Tibial nerve (tissue), 4 donors: ENCODE measurements at regions not wholly inside any gene's neighbourhood (a gene's known extent, or its start where the extent isn't known, plus 50 kb on each side); places are given as distances from the start of the nearest gene placed in this dataset.

Experiments used
- DNase-seq, 2 donors: peaks; one replicate each; pipeline ENCODE4 v3.0.0-alpha.2; 2019; ENCODE audit warnings: low spot score in 2 of 2
- H3K27ac ChIP-seq, 4 donors: fragments of 200-600 bp; sonication (generic) in 3 of 4; one replicate each; pipeline ENCODE4 v1.5.1; 2017 to 2019; ENCODE audit warnings: mild to moderate bottlenecking in 1 of 4
- H3K27me3 ChIP-seq, 2 donors: fragments of 200-600 bp; sonication (generic) in 1 of 2; one replicate each; pipeline versions ENCODE4 v1.5.1 to v1.6.0; 2017 to 2019
- H3K36me3 ChIP-seq, 3 donors: fragments of 200-600 bp; sonication (generic); one replicate each; pipeline ENCODE4 v1.5.1; 2018 to 2019
- H3K4me1 ChIP-seq, 4 donors: fragments of 200-600 bp; sonication (generic) in 3 of 4; one replicate each; pipeline ENCODE4 v1.5.1; 2017 to 2019
- H3K4me3 ChIP-seq, 4 donors: fragments of 200-600 bp; sonication (generic) in 3 of 4; one replicate each; pipeline ENCODE4 v1.5.1; 2017 to 2019; ENCODE audit warnings: mild to moderate bottlenecking in 1 of 4, moderate library complexity in 1 of 4
- H3K9me3 ChIP-seq, 4 donors: fragments of 200-600 bp; sonication (generic) in 3 of 4; one replicate each; pipeline ENCODE4 v1.5.1; 2017 to 2019
- EP300 ChIP-seq, 2 donors: sonication (generic); formaldehyde crosslinking; IDR thresholded peaks; one replicate each; pipeline ENCODE4 v1.6.1; 2017; ENCODE audit warnings: antibody characterized with exemption in 2 of 2, mild to moderate bottlenecking in 1 of 2
- POLR2A ChIP-seq, 2 donors: fragments of 450-650 bp; IDR thresholded peaks; one replicate each; pipeline ENCODE4 v1.6.1; 2017; ENCODE audit warnings: antibody characterized with exemption in 2 of 2, mild to moderate bottlenecking in 2 of 2, moderate library complexity in 2 of 2
- WGBS, 2 donors: methylation state at CpG; one replicate each; pipeline ENCODE4 v1.1.5; 2018; 5-methylcytosine and 5-hydroxymethylcytosine counted together
- TF ChIP-seq, protein P1 (sequence below), 5 experiments: fragments of 200-600 bp in 3 of 5; fragments of 450-650 bp in 2 of 5; sonication (generic) in 3 of 5; IDR thresholded peaks; one replicate each; pipeline ENCODE4 v1.5.1; 2016 to 2019; ENCODE audit warnings: antibody characterized with exemption in 5 of 5, mild to moderate bottlenecking in 3 of 5, moderate library complexity in 2 of 5

DNA sequence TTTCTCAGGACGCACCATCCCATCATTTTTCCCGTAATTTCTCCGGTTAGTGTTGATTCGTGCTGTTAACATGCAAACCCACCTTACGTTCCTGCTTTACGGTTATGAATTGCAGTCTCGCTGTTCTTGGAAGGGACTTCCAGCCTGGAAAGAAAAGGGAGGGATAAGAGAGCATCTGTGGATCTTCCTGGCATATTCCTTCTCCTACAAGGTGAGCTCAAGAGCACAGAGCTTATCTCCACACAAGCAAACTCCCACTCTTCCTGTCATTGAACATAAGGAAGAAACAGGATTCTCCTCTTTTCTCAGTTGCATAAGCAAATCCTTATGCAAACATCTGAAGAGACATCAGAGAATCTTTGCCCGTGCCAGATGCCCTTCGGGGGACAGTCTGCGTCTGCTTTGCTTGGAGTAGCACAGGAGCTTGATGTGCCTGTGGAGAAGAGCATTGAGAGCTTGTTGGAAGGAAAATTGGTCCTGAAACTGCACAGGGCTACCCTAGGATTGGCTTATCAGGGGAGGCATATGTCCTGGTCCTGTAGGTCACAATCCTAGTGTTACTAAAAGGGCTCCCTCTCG is 127.0 kb downstream of the ASMT start:
- Histone ChIP-seq H3K4me1 (no peaks in the 10 kb centered on the region), H3K9me3 (peaks cover 0 to 18% (median 0%) of the 10 kb centered on the region in 4 donors), H3K27me3 (no peaks in the 10 kb centered on the region), H3K4me3 (no peak overlapping the region), H3K36me3 (no peaks in the 10 kb centered on the region), H3K27ac (no peak overlapping the region)
- TF ChIP-seq POLR2A (IDR thresholded peaks at IDR 0.05) (no peak), EP300 (IDR thresholded peaks at IDR 0.05) (no peak)
- TF ChIP-seq, protein P1, sequence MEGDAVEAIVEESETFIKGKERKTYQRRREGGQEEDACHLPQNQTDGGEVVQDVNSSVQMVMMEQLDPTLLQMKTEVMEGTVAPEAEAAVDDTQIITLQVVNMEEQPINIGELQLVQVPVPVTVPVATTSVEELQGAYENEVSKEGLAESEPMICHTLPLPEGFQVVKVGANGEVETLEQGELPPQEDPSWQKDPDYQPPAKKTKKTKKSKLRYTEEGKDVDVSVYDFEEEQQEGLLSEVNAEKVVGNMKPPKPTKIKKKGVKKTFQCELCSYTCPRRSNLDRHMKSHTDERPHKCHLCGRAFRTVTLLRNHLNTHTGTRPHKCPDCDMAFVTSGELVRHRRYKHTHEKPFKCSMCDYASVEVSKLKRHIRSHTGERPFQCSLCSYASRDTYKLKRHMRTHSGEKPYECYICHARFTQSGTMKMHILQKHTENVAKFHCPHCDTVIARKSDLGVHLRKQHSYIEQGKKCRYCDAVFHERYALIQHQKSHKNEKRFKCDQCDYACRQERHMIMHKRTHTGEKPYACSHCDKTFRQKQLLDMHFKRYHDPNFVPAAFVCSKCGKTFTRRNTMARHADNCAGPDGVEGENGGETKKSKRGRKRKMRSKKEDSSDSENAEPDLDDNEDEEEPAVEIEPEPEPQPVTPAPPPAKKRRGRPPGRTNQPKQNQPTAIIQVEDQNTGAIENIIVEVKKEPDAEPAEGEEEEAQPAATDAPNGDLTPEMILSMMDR (IDR thresholded peaks at IDR 0.05), result no peak
- 70 to 74% methylated on average over 11 of the region's 11 CpGs for WGBS, 2 donors
- no peak for DNase-seq

DNA sequence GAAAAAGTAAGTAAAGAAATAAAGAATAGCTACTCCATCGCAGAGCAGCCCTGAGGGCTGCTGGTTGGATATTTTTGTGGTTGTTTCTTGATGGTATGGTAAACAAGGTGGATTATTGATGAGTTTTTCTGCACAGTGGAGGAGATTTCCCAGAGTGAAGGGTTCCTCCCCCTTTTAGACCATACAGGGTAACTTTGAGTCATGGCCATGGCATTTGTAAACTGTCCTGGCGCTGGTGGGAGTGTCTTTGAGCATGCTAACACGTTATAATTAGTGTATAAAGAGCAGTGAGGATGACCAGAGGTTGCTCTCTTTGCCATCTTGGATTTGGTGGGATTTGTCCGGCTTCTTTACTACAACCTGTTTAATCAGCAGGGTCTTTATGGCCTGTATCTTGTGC is 128.2 kb downstream of the ASMT start:
- Histone ChIP-seq H3K9me3 (peaks cover 0 to 19% (median 0%) of the 10 kb centered on the region in 4 donors), H3K4me3 (no peak overlapping the region), H3K4me1 (no peaks in the 10 kb centered on the region), H3K36me3 (no peaks in the 10 kb centered on the region), H3K27ac (no peak overlapping the region), H3K27me3 (no peaks in the 10 kb centered on the region)
- TF ChIP-seq, protein P1 (IDR thresholded peaks at IDR 0.05), result no peak
- TF ChIP-seq POLR2A (IDR thresholded peaks at IDR 0.05) (no peak), EP300 (IDR thresholded peaks at IDR 0.05) (no peak)
- no peak for DNase-seq
- 67 to 71% methylated on average over 4 of the region's 4 CpGs for WGBS, 2 donors

DNA sequence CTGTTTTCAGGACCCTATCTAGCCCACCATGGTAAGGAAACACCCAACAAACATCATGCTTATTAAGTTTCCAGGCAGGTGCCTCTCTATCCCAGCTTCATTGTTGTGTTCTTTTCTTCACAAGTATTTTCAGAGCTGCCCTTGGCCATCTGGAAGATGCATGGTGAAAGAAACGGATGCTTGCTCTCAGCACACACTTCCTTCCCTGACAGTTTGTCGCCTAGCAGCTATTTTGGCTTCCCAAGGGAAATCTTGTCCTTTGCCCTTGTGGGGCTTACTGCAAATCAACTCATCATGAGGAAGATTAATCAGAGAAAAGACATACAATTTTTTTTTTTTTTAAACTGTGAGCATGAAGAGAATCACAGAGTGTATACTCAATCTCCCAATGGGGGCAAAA is 128.8 kb downstream of the ASMT start:
- H3K4me3 ChIP-seq, result no peak overlapping the region
- WGBS, 2 donors, result 48 to 54% methylated on average over 2 of the region's 2 CpGs
- peaks cover 0 to 24% (median 0%) of the 10 kb centered on the region in 4 donors for H3K9me3 ChIP-seq
- H3K36me3 ChIP-seq, result no peaks in the 10 kb centered on the region
- TF ChIP-seq, protein P1 (IDR thresholded peaks at IDR 0.05), result no peak
- TF ChIP-seq POLR2A (IDR thresholded peaks at IDR 0.05) (no peak), EP300 (IDR thresholded peaks at IDR 0.05) (no peak)
- no peak overlapping the region for H3K27ac ChIP-seq
- no peaks in the 10 kb centered on the region for H3K27me3 ChIP-seq
- DNase-seq, result no peak
- H3K4me1 ChIP-seq, result no peaks in the 10 kb centered on the region

DNA sequence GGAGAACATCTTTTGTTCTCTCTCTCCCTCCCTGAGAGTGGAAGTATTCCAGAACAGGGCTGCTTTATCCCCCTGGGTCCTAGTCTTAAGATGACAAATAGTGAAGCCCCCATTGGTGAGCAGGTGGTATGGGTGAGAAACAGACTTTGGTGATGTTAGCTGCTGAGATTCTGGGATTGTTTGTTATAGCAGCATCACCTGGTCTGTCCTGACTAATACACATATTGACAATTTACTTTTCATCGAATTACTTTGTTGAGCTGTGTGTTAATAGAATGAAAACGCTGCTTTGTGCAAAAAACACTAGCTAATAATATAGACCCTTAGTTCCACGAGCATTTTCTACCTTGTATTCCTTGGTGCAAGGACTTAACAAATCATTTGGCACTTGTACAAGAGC is 133.5 kb downstream of the ASMT start:
- H3K27me3 ChIP-seq, result no peaks in the 10 kb centered on the region

DNA sequence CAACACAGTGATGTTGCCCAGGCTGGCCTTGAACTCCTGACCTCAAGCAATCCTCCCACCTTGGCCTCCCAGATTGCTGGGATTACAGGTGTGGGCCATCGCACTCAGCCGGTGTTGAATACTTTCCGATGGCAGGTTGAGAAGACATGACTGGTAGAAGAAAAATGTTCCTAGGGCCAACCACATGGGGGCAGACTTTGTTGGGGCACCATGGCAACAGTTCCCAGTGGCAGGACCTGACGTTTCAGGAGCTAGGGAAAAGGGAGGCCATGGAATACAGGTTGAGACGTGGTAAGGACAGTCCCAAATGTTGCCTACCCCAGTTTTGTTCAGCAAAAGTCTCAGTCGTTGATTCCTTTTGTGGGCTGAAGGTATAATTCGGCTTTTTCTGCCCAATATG is 134.6 kb downstream of the ASMT start:
- no peaks in the 10 kb centered on the region for H3K36me3 ChIP-seq
- H3K9me3 ChIP-seq, result peaks cover 0 to 46% (median 0%) of the 10 kb centered on the region in 4 donors
- H3K4me3 ChIP-seq, result no peak overlapping the region
- no peaks in the 10 kb centered on the region for H3K4me1 ChIP-seq
- no peaks in the 10 kb centered on the region for H3K27me3 ChIP-seq
- no peak for DNase-seq
- no peak overlapping the region for H3K27ac ChIP-seq
- TF ChIP-seq POLR2A (IDR thresholded peaks at IDR 0.05) (no peak), EP300 (IDR thresholded peaks at IDR 0.05) (no peak)
- TF ChIP-seq, protein P1 (IDR thresholded peaks at IDR 0.05), result no peak
- WGBS, 2 donors, result 79 to 80% methylated on average over 7 of the region's 7 CpGs

More for the DNA sequence above, 133.5 kb downstream of the ASMT start:
- WGBS, 2 donors, result 60 to 77% methylated on average over 3 of the region's 3 CpGs
- H3K27ac ChIP-seq, result no peak overlapping the region
- DNase-seq, result no peak
- H3K4me1 ChIP-seq, result no peaks in the 10 kb centered on the region
- H3K4me3 ChIP-seq, result no peak overlapping the region
- H3K36me3 ChIP-seq, result no peaks in the 10 kb centered on the region
- TF ChIP-seq POLR2A (IDR thresholded peaks at IDR 0.05) (no peak), EP300 (IDR thresholded peaks at IDR 0.05) (no peak)
- TF ChIP-seq, protein P1 (IDR thresholded peaks at IDR 0.05), result no peak
- H3K9me3 ChIP-seq, result peaks cover 0 to 43% (median 0%) of the 10 kb centered on the region in 4 donors
